GM21528 (cell line): ENCODE measurements at regions not wholly inside any gene's neighbourhood (a gene's known extent, or its start where the extent isn't known, plus 50 kb on each side); places are given as distances from the start of the nearest gene placed in this dataset.
"Not testable (repeated sequence)": the region's sequence is repeated elsewhere in the genome, so short reads cannot be mapped to it uniquely, and the experiment has no call there.

Experiments used
- ATAC-seq: cut with Tn5 transposase; IDR thresholded peaks from one replicate; pipeline ENCODE4 v1.9.1; 2021; ENCODE audit warnings: mild to moderate bottlenecking, moderate library complexity; ENCODE audit not compliant: unreplicated experiment, low FRiP score

- not testable (repeated sequence) for ATAC-seq
Observed at GRCh38 chr5:51250957-51251356, 132.3 kb upstream of the ISL1 start.

- ATAC-seq = no peak
Observed at GRCh38 chr5:51271261-51271660, 112.0 kb upstream of the ISL1 start.

GRCh38 chr5:51273021-51273420 lies 110.2 kb upstream of the ISL1 start:
- ATAC-seq = no peak

- no peak for ATAC-seq
Observed at GRCh38 chr5:51273871-51274270, 109.4 kb upstream of the ISL1 start.

GRCh38 chr5:51275428-51275827 lies 107.8 kb upstream of the ISL1 start:
- no peak for ATAC-seq

GRCh38 chr5:51276250-51276649 lies 107.0 kb upstream of the ISL1 start:
- ATAC-seq = no peak

- no peak for ATAC-seq
Observed at GRCh38 chr5:51278539-51278938, 104.7 kb upstream of the ISL1 start.

GRCh38 chr5:51279983-51280706 lies 103.1 kb upstream of the ISL1 start:
- ATAC-seq = no peak

GRCh38 chr5:51286046-51286445 lies 97.2 kb upstream of the ISL1 start:
- no peak for ATAC-seq

GRCh38 chr5:51302343-51302742 lies 80.9 kb upstream of the ISL1 start:
- no peak for ATAC-seq

- ATAC-seq = no peak
Observed at GRCh38 chr5:51326844-51327243, 56.4 kb upstream of the ISL1 start.
